ENCODE measurements at regions not wholly inside any gene's neighbourhood (a gene's known extent, or its start where the extent isn't known, plus 50 kb on each side); places are given as distances from the start of the nearest gene placed in this dataset.

- no peak overlapping the region for H3K4me3 ChIP-seq
- H2AFZ ChIP-seq: no peak overlapping the region
- no peak for TF ChIP-seq EZH2 (IDR thresholded peaks at IDR 0.05; ENCODE audit: borderline replicate concordance)
- no peak for TF ChIP-seq EZH2phosphoT487 (IDR thresholded peaks at IDR 0.05; ENCODE audit: low read depth, severe bottlenecking, unreplicated experiment)
- no peaks in the 10 kb centered on the region for H3K36me3 ChIP-seq (replicated peaks; ENCODE audit: insufficient read depth, low read depth)
- no peaks in the 10 kb centered on the region for H3K79me2 ChIP-seq
- no peak for DNase-seq (ENCODE audit: low spot score)
- WGBS (ENCODE audit: low lambda C conversion rate, missing lambda C conversion rate): 85% methylated on average over 2 of the region's 2 CpGs
- H3K9me2 ChIP-seq (replicated peaks; ENCODE audit: insufficient read depth): no peaks in the 10 kb centered on the region
- no peak overlapping the region for H3K4me2 ChIP-seq
- no peak overlapping the region for H3K27ac ChIP-seq
- no peaks in the 10 kb centered on the region for H3K27me3 ChIP-seq
- peaks cover 7% of the 10 kb centered on the region for H3K4me1 ChIP-seq (ENCODE audit: insufficient read depth)
- no peaks in the 10 kb centered on the region for H3K9me3 ChIP-seq (ENCODE audit: low read depth)
- no peaks in the 10 kb centered on the region for H4K20me1 ChIP-seq (ENCODE audit: insufficient read depth, poor library complexity, severe bottlenecking)
Measured at GRCh38 chr9:71361357-71361756, 239.9 kb upstream of the TRPM3 start.

GRCh38 chr9:71357346-71357745 lies 235.9 kb upstream of the TRPM3 start:
- Histone ChIP-seq H3K79me2 (no peaks in the 10 kb centered on the region), H3K27ac (no peak overlapping the region), H3K9me3 (ENCODE audit: low read depth) (no peaks in the 10 kb centered on the region), H3K36me3 (replicated peaks; ENCODE audit: insufficient read depth, low read depth) (no peaks in the 10 kb centered on the region), H2AFZ (no peak overlapping the region), H3K9me2 (replicated peaks; ENCODE audit: insufficient read depth) (no peaks in the 10 kb centered on the region), H3K4me3 (no peak overlapping the region), H3K4me1 (ENCODE audit: insufficient read depth) (no peaks in the 10 kb centered on the region), H4K20me1 (ENCODE audit: insufficient read depth, poor library complexity, severe bottlenecking) (no peaks in the 10 kb centered on the region), H3K27me3 (no peaks in the 10 kb centered on the region), H3K4me2 (no peak overlapping the region)
- 37% methylated on average over 4 of the region's 4 CpGs for WGBS (ENCODE audit: low lambda C conversion rate, missing lambda C conversion rate)
- no peak for DNase-seq (ENCODE audit: low spot score)
- TF ChIP-seq CTCF (IDR thresholded peaks at IDR 0.05; ENCODE audit: poor library complexity) (no peak), EZH2 (IDR thresholded peaks at IDR 0.05; ENCODE audit: borderline replicate concordance) (no peak), EZH2phosphoT487 (IDR thresholded peaks at IDR 0.05; ENCODE audit: low read depth, severe bottlenecking, unreplicated experiment) (no peak)

GRCh38 chr9:71355884-71356283 lies 234.5 kb upstream of the TRPM3 start:
- Histone ChIP-seq H3K9me2 (replicated peaks; ENCODE audit: insufficient read depth) (no peaks in the 10 kb centered on the region), H4K20me1 (ENCODE audit: insufficient read depth, poor library complexity, severe bottlenecking) (no peaks in the 10 kb centered on the region), H3K79me2 (no peaks in the 10 kb centered on the region), H3K27ac (no peak overlapping the region), H2AFZ (no peak overlapping the region), H3K4me1 (ENCODE audit: insufficient read depth) (no peaks in the 10 kb centered on the region), H3K9me3 (ENCODE audit: low read depth) (no peaks in the 10 kb centered on the region), H3K36me3 (replicated peaks; ENCODE audit: insufficient read depth, low read depth) (no peaks in the 10 kb centered on the region), H3K4me2 (no peak overlapping the region), H3K4me3 (no peak overlapping the region), H3K27me3 (no peaks in the 10 kb centered on the region)
- no peak for DNase-seq (ENCODE audit: low spot score)
- TF ChIP-seq EZH2 (IDR thresholded peaks at IDR 0.05; ENCODE audit: borderline replicate concordance): no peak
- no peak for TF ChIP-seq CTCF (IDR thresholded peaks at IDR 0.05; ENCODE audit: poor library complexity)
- TF ChIP-seq EZH2phosphoT487 (IDR thresholded peaks at IDR 0.05; ENCODE audit: low read depth, severe bottlenecking, unreplicated experiment): no peak
- 68% methylated on average over 4 of the region's 4 CpGs for WGBS (ENCODE audit: low lambda C conversion rate, missing lambda C conversion rate)

GRCh38 chr9:71353720-71354119 lies 232.3 kb upstream of the TRPM3 start:
- no peaks in the 10 kb centered on the region for H3K36me3 ChIP-seq (replicated peaks; ENCODE audit: insufficient read depth, low read depth)
- no peaks in the 10 kb centered on the region for H4K20me1 ChIP-seq (ENCODE audit: insufficient read depth, poor library complexity, severe bottlenecking)
- H3K4me3 ChIP-seq: no peak overlapping the region
- no peak overlapping the region for H3K4me2 ChIP-seq
- H3K9me3 ChIP-seq (ENCODE audit: low read depth): no peaks in the 10 kb centered on the region
- H3K27me3 ChIP-seq: no peaks in the 10 kb centered on the region
- H3K9me2 ChIP-seq (replicated peaks; ENCODE audit: insufficient read depth): no peaks in the 10 kb centered on the region
- no peak overlapping the region for H3K27ac ChIP-seq
- no peaks in the 10 kb centered on the region for H3K4me1 ChIP-seq (ENCODE audit: insufficient read depth)
- 93% methylated on average over 2 of the region's 2 CpGs for WGBS (ENCODE audit: low lambda C conversion rate, missing lambda C conversion rate)
- H3K79me2 ChIP-seq: no peaks in the 10 kb centered on the region
- H2AFZ ChIP-seq: no peak overlapping the region
- TF ChIP-seq EZH2 (IDR thresholded peaks at IDR 0.05; ENCODE audit: borderline replicate concordance) (no peak), CTCF (IDR thresholded peaks at IDR 0.05; ENCODE audit: poor library complexity) (no peak), EZH2phosphoT487 (IDR thresholded peaks at IDR 0.05; ENCODE audit: low read depth, severe bottlenecking, unreplicated experiment) (no peak)
- DNase-seq (ENCODE audit: low spot score): no peak

Data from hepatocyte (in vitro differentiated cells).